GM19240 (cell line): ENCODE measurements at regions not wholly inside any gene's neighbourhood (a gene's known extent, or its start where the extent isn't known, plus 50 kb on each side); places are given as distances from the start of the nearest gene placed in this dataset.

Source experiments
- DNase-seq: peaks from one replicate; pipeline ENCODE4 v3.0.0; 2011; ENCODE audit warnings: low spot score; ENCODE audit not compliant: insufficient read length

DNA sequence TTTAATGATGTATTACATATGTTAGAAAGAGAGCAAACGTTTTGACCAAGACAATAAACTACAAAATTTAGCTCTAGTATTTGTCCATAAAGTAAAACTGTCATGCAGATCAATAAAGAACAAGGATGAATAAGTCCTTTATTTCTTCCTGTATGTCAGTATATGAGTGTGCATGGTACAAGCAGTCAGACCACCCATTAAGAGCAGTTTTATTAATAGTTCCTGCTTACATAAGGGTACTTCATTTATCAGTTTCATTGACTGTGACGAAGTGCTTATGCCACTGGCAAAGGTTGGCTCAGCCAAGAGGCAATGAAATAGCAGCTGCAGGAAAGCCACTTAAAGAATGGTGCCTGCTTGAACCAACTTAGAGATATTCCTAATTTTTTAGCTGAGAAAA, 913.0 kb upstream of the CNTN5 start:
- no peak for DNase-seq

DNA sequence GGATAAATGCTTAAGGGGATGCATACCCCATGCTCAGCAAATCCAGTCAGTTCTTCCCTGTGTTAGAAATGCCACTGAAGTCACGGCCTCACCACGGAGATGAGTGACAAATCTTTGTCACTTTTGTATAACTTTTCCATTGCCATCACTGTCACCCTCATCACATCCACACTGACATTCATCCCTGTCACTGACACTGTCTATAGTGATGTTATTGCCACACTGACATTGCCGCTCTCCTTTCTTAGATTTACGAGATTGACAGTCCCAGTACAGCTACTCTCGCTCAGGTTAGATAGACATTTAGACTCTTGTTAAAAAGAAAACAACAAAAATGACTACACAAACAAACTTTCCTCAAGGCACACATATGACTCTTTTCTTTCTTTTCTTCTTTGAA, 910.7 kb upstream of the CNTN5 start:
- DNase-seq = no peak

DNA sequence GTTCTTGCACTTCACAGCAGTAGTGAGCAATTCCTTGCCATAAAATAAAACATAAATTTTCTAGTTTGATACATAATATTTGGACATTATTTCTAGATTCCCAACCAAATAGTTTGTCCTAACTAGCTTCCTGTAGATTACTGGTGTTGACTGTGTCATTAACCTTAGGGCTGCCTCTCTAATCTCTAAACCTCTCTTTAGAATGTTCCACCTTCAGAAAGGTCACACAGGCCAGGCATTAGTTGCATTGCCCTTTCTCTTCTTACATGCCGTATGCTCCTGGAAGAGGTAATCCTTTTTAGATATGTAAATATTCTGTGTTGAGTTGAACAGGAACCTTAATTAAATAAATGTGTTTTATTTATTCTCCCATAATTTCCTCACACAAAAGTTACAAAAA, 904.9 kb upstream of the CNTN5 start:
- DNase-seq = no peak

GRCh38 chr11:98130117-98130625, 890.6 kb upstream of the CNTN5 start:
- DNase-seq = no peak

- DNase-seq = no peak
These were observed 884.4 kb upstream of the CNTN5 start for GRCh38 chr11:98136357-98136756.

DNA sequence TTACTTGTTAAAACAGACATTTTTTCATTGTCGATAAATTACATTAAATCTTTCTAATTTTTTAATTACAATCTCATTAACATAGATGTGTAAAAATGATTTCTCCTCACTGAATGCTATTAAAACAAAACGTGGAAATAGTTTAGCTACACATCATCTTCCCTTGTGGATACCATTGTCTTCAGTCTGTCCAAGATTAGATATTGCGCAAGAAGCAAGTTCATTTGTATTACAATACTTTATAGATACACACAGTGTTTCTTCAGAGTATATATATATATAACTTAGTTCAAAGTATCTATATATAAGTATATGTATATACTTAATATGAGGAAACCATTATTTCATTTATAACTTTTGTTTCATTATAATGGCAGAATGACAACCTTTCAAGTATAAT, 883.3 kb upstream of the CNTN5 start:
- DNase-seq = no peak

DNA sequence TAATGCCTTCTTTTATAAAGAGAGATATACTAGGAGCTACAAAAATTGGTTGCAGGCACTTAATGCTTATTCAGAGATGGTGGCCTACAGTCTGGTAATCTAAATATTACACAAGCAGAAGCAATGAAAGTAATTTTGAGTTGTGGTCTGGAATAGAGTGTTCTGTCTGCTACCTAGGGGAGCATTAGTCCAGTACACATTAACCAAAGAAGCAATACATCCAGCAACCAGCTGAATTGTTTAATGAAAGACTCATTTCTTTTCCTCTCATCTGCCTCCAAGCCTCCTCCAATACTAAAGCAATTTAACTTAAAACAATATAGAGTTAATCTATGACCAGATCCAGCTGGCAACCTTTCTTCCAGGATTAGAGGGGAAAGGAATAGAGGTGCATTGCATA, 877.1 kb upstream of the CNTN5 start:
- DNase-seq = no peak

GRCh38 chr11:98153752-98154151, 867.0 kb upstream of the CNTN5 start:
- no peak for DNase-seq

GRCh38 chr11:98155696-98156095, 865.1 kb upstream of the CNTN5 start:
- no peak for DNase-seq

DNA sequence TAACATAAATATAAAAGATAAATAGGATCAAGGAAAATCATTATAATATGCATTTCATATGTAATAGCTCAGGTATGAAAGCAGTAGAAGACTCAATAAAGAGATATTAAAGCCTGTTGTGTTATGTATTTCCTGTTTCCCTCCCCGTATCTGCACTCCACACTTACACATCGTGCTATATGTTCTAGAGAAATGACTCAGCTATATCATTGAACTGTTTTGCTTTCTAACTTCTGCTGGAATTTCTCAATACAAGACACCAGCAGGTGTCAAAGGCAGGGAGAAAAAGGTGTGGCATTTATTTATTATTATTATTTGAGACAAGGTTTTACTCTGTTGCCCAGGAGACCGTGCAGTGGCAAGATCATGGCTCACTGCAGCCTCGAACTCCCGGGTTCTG, 842.8 kb upstream of the CNTN5 start:
- no peak for DNase-seq

GRCh38 chr11:98180511-98180910, 840.2 kb upstream of the CNTN5 start:
- DNase-seq = no peak

DNA sequence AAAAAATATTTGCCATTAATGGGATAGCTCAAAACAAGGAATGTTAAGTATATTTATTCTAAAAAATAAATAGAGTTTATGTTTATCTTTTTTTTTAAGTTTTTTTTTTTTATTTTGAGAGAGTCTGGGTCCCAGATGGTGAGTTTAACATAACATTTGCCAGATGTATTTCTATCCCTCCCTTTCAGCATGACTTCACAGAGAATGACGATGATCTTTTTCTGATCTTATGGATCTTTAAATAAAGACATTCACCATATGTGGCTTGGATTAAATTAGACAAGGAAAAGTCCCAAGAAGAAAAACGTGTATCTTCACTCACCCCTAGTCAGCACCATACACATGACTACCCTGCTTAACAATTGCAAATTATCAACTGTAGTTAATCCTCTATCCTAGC, 839.8 kb upstream of the CNTN5 start:
- DNase-seq = no peak

DNA sequence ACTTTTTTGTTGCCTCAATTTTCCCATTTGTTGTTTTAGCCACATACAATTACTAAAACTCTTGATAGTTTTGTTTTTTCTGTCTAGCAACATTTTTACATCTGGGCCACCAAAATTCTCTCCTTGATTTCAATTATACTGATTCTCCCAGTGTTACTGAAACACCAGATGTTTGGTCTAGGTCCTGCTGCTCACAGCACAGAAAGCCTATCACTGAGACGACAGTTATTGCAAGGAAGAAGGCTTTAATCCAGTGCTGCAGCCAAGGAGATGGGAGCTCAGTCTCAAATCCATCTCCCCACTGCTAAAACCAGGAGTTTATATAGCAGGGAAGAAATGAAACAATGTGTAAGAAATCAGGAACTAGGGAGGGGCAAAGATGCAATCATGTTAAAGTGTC, 837.7 kb upstream of the CNTN5 start:
- DNase-seq = no peak

- no peak for DNase-seq
These were observed 835.5 kb upstream of the CNTN5 start for GRCh38 chr11:98185245-98185644.

GRCh38 chr11:98194611-98195010, 826.1 kb upstream of the CNTN5 start:
- DNase-seq = no peak

DNA sequence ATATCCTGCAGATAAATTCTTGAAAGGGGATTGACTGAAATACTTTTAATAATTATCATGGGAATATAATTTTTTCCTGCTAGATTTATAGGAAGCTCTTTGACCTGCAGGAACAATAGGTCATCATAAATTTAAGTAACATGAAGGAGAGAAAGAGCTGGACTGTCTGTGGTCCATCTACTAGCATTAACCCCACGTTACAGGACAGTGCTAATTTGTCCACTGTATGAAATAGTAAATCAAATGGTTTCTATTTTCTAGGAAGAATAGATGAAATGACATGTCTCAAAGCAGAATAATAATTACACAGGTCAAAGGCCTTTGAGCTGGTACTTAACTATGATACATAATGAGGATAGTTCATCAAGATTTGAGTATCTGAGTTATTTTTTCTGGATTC, 825.4 kb upstream of the CNTN5 start:
- no peak for DNase-seq

DNA sequence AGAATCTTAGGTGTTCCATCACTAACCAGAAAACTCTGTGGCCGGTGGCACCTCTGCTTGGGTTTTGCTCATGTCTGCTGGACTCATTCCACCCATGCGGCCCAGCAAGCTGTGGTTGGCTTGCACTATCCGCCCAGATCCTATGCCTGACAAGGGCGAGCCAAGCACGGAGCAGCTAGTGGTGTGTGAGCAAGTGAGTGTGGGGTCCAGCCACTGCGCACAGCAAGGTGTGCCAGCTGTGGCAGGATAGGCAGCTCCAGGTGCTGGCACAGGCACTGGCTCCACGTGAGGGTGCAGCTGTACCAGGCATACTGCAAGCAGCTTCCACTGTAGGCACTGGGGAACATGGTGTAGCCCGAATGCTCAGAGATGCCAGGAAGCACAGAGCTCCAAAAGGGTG, 813.7 kb upstream of the CNTN5 start:
- no peak for DNase-seq

- DNase-seq = no peak
These were observed 793.5 kb upstream of the CNTN5 start for GRCh38 chr11:98227278-98227677.

GRCh38 chr11:98230678-98231077, 790.1 kb upstream of the CNTN5 start:
- no peak for DNase-seq

DNA sequence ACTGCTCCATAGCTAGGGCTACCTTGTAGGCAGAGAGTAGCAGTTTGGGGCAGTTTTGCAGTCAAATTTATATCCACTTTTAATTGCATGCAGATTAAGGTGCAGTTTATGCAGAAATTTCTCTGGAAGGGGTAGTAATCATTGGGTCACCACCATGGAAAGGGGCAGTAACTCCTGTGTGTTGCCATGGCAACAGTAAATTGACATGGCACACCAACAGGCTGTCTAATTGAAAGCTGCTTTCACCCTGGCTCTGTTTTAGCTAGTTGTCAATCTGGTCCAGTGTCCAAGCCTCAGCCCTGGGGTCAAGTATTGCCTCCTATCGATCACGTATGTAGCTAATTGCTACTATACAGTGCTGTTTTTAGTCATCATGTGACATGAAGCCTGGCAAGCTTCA, 786.1 kb upstream of the CNTN5 start:
- DNase-seq = no peak

DNA sequence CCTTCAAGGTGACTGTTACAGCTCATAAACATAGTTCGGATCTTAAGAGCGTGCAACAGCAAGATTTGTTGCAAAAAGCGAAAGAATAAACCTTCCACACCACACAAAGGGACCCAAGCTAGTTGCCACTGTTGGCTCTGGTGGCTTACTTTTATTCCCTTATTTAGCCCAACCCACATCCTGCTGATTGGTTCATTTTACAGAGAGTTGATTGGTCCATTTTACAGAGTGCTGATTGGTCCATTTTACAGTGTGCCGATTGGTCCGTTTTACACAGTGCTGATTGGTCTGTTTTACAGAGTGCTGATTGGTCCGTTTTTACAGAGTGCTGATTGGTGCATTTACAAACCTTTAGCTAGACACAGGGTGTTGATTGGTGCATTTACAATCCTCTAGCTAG, 776.9 kb upstream of the CNTN5 start:
- DNase-seq = no peak

DNA sequence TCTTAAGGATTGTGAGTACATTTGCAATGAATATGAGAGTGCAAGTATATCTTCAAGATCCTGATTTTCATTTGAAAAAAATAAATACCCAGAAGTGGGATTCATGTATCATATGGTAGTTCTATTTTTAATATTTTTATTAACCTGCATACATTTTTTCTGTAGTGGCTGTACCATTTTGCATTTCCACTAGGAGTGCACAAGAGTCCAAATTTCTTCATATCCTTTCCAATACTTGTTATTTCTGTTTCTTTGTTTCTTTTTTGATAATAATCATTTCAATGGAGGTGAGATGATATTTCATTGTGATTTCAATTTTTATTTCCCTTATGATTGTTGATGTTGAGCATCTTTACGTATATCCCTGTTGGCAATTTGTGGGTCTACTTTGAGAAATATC, 759.8 kb upstream of the CNTN5 start:
- DNase-seq = no peak

GRCh38 chr11:98277251-98277912, 743.4 kb upstream of the CNTN5 start:
- no peak for DNase-seq
